A673 (cell line): ENCODE measurements at regions not wholly inside any gene's neighbourhood (a gene's known extent, or its start where the extent isn't known, plus 50 kb on each side); places are given as distances from the start of the nearest gene placed in this dataset.

ENCODE experiments used
- BruUV-seq: library from RNA; stranded (reverse); fragments of 400-500 nt; replicated peaks from 2 replicates; lab custom pipeline; 2021; lab: Mats Ljungman, UMichigan
- CTCF ChIA-PET: fragments of 300-600 bp; sonication (Branson Sonifier 250); formaldehyde crosslinking; loops from one replicate; lab custom pipeline; 2022; ENCODE audit warnings: antibody characterized with exemption; lab: Charles Lee
- POLR2A ChIA-PET: fragments of 300-600 bp; sonication (Branson Sonifier 250); formaldehyde crosslinking; loops from one replicate; lab custom pipeline; 2022; ENCODE audit warnings: antibody characterized with exemption; ENCODE audit not compliant: low non-redundant PET; lab: Charles Lee
- DNase-seq: peaks from one replicate; pipeline ENCODE4 v3.0.0-alpha.2; 2015; ENCODE audit warnings: low spot score
- H3K27ac ChIP-seq: fragments of 200-600 bp; sonication (generic); 2 replicates; pipeline ENCODE4 v1.5.1; 2016; ENCODE audit warnings: mixed run types, low read depth, mild to moderate bottlenecking, mixed read lengths, antibody characterized with exemption, low read length; ENCODE audit not compliant: poor library complexity, severe bottlenecking
- H3K27me3 ChIP-seq: fragments of 200-600 bp; sonication (generic); replicated peaks from 2 replicates; pipeline ENCODE4 v1.6.1; 2017; ENCODE audit warnings: mixed run types, low read depth, mild to moderate bottlenecking, mixed read lengths, antibody characterized with exemption, low read length; ENCODE audit not compliant: insufficient read depth, poor library complexity
- H3K36me3 ChIP-seq: fragments of 200-600 bp; sonication (generic); 2 replicates; pipeline ENCODE4 v1.6.1; 2016; ENCODE audit warnings: mixed run types, mild to moderate bottlenecking, mixed read lengths, antibody characterized with exemption, low read length; ENCODE audit not compliant: insufficient read depth, poor library complexity, severe bottlenecking
- H3K4me1 ChIP-seq: fragments of 200-600 bp; sonication (generic); 2 replicates; pipeline ENCODE4 v1.6.1; 2017; ENCODE audit warnings: mixed run types, mild to moderate bottlenecking, mixed read lengths, antibody characterized with exemption, low read length; ENCODE audit not compliant: insufficient read depth, poor library complexity, severe bottlenecking
- H3K4me3 ChIP-seq: fragments of 200-600 bp; sonication (generic); 2 replicates; pipeline ENCODE4 v1.5.1; 2016; ENCODE audit warnings: low read depth, mixed run types, mild to moderate bottlenecking, mixed read lengths, low read length; ENCODE audit not compliant: poor library complexity, severe bottlenecking
- H3K9me3 ChIP-seq: fragments of 200-600 bp; sonication (generic); 2 replicates; pipeline ENCODE4 v1.6.1; 2016; ENCODE audit warnings: mixed run types, low read depth, mild to moderate bottlenecking, mixed read lengths, antibody characterized with exemption, low read length; ENCODE audit not compliant: poor library complexity, severe bottlenecking
- EZH2 ChIP-seq: fragments of 200-600 bp; sonication (generic); IDR thresholded peaks from 2 replicates; pipeline ENCODE4 v1.6.1; 2017; ENCODE audit warnings: borderline replicate concordance, low read depth, mild to moderate bottlenecking, mixed read lengths, antibody characterized with exemption, low read length; ENCODE audit not compliant: poor library complexity, severe bottlenecking
- intact Hi-C: fragments of 100-400 bp; cut with micrococcal nuclease; formaldehyde crosslinking; loops from one replicate; pipeline ENCODE4 v1.10.0; 2022; ENCODE audit not compliant: unreplicated experiment
- TF ChIP-seq, protein P1 (sequence below): fragments of 300-800, 200-600 bp; sonication (generic); conservative IDR thresholded peaks from 2 replicates; pipeline ENCODE4 v1.5.1; 2017; ENCODE audit warnings: low read depth, mild to moderate bottlenecking, antibody characterized with exemption, low read length, moderate library complexity, mixed read lengths

GRCh38 chr2:19201911-19202462 is 156.4 kb downstream of the OSR1 start:
- H3K4me1 ChIP-seq: no peaks in the 10 kb centered on the region
- intact Hi-C loops: no loop called here
- no peaks in the 10 kb centered on the region for H3K27me3 ChIP-seq
- TF ChIP-seq EZH2: no peak
- TF ChIP-seq, protein P1, sequence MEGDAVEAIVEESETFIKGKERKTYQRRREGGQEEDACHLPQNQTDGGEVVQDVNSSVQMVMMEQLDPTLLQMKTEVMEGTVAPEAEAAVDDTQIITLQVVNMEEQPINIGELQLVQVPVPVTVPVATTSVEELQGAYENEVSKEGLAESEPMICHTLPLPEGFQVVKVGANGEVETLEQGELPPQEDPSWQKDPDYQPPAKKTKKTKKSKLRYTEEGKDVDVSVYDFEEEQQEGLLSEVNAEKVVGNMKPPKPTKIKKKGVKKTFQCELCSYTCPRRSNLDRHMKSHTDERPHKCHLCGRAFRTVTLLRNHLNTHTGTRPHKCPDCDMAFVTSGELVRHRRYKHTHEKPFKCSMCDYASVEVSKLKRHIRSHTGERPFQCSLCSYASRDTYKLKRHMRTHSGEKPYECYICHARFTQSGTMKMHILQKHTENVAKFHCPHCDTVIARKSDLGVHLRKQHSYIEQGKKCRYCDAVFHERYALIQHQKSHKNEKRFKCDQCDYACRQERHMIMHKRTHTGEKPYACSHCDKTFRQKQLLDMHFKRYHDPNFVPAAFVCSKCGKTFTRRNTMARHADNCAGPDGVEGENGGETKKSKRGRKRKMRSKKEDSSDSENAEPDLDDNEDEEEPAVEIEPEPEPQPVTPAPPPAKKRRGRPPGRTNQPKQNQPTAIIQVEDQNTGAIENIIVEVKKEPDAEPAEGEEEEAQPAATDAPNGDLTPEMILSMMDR: no peak
- CTCF ChIA-PET: no interaction called here
- no TSS peak for BruUV-seq
- H3K36me3 ChIP-seq: no peaks in the 10 kb centered on the region
- DNase-seq: no peak
- no peak overlapping the region for H3K27ac ChIP-seq
- no peaks in the 10 kb centered on the region for H3K9me3 ChIP-seq
- no peak overlapping the region for H3K4me3 ChIP-seq
- POLR2A ChIA-PET: no interaction called here

DNA sequence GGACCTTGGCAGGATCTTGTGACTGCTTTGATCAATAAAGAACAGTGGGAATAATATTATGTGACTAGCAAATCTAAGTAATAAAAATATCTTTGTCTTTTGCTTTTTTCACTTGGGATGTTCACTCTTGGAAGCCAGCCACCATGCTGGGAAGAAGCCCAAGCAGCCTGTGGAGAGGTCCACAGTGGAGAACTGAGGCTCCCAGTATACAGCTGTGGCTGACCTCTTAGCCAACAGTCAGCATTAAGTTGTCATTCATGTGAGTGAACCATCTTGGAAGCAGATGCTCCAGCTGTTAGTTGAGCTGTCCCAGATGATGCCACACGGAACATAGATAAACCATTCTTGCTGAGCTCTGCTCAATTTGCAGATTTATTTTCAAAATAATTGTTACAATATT is 160.0 kb downstream of the OSR1 start:
- no peaks in the 10 kb centered on the region for H3K4me1 ChIP-seq
- no peaks in the 10 kb centered on the region for H3K36me3 ChIP-seq
- no peak overlapping the region for H3K4me3 ChIP-seq
- CTCF ChIA-PET: no interaction called here
- BruUV-seq: no TSS peak
- H3K9me3 ChIP-seq: no peaks in the 10 kb centered on the region
- no peak for DNase-seq
- intact Hi-C loops: no loop called here
- H3K27me3 ChIP-seq: no peaks in the 10 kb centered on the region
- no peak overlapping the region for H3K27ac ChIP-seq
- POLR2A ChIA-PET: no interaction called here
- TF ChIP-seq, protein P1: no peak
- no peak for TF ChIP-seq EZH2

DNA sequence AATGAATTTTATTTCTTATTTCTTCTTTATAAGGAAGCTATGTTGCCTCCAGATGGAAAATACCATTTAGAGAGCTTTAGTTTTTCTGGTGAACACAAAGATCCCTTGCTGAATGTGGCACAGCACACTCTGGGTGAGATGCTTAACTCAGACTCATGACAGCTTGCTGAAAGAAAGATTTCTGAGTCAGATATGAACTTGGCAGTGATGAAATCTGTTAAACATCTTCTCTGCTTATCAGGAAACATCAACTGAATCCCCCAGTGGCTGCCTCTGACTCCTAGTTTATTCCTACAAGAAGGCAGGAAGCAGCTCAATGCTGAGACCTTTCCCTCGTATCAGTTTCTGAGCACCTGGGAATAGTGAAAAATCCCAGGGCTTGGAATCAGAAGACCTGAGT is 162.8 kb downstream of the OSR1 start:
- POLR2A ChIA-PET: no interaction called here
- BruUV-seq: no TSS peak
- TF ChIP-seq, protein P1: no peak
- no peak for TF ChIP-seq EZH2
- H3K27me3 ChIP-seq: peaks cover 3% of the 10 kb centered on the region
- intact Hi-C loops: no loop called here
- no peaks in the 10 kb centered on the region for H3K36me3 ChIP-seq
- no peaks in the 10 kb centered on the region for H3K4me1 ChIP-seq
- no peak overlapping the region for H3K4me3 ChIP-seq
- DNase-seq: no peak
- no peak overlapping the region for H3K27ac ChIP-seq
- no peaks in the 10 kb centered on the region for H3K9me3 ChIP-seq
- CTCF ChIA-PET: no interaction called here
